ENCODE measurements at regions not wholly inside any gene's neighbourhood (a gene's known extent, or its start where the extent isn't known, plus 50 kb on each side); places are given as distances from the start of the nearest gene placed in this dataset.

DNA sequence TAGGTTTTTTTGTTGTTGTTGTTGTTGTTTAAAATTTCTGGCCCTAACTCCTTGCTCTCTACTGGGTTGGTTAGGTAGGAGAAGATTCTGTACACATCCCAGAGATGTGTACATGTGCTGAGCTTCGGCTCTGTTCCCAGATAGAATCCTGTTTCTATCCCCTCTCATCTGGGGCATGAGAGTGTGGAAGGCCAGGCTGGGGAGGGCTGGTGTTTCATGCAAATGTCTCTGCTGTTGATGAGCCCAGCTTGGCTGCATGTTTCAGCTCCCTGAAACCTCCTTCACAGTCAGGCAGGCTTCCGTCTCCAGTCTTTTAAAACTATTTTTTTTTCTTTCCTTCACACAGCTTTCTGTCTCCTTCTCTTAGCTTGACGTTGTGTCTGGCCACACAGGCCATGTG lies 526.9 kb upstream of the KLF4 start:
- no peak overlapping the region for H3K27ac Mint-ChIP-seq (ENCODE audit: unreplicated experiment)
- no peaks in the 10 kb centered on the region for H3K27me3 Mint-ChIP-seq (ENCODE audit: unreplicated experiment)
- no peak overlapping the region for H3K4me3 Mint-ChIP-seq (ENCODE audit: low read depth, unreplicated experiment)
- TF ChIP-seq, protein P1, sequence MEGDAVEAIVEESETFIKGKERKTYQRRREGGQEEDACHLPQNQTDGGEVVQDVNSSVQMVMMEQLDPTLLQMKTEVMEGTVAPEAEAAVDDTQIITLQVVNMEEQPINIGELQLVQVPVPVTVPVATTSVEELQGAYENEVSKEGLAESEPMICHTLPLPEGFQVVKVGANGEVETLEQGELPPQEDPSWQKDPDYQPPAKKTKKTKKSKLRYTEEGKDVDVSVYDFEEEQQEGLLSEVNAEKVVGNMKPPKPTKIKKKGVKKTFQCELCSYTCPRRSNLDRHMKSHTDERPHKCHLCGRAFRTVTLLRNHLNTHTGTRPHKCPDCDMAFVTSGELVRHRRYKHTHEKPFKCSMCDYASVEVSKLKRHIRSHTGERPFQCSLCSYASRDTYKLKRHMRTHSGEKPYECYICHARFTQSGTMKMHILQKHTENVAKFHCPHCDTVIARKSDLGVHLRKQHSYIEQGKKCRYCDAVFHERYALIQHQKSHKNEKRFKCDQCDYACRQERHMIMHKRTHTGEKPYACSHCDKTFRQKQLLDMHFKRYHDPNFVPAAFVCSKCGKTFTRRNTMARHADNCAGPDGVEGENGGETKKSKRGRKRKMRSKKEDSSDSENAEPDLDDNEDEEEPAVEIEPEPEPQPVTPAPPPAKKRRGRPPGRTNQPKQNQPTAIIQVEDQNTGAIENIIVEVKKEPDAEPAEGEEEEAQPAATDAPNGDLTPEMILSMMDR (IDR thresholded peaks at IDR 0.05; ENCODE audit: unreplicated experiment), result no peak
- H3K36me3 Mint-ChIP-seq (ENCODE audit: insufficient read depth, unreplicated experiment), result no peaks in the 10 kb centered on the region
- no TSS peak for BruUV-seq (replicated peaks)
- peaks cover 2% of the 10 kb centered on the region for H3K9me3 Mint-ChIP-seq (ENCODE audit: low read depth, unreplicated experiment)
- no peak for DNase-seq
- H3K4me1 Mint-ChIP-seq (ENCODE audit: low read depth, unreplicated experiment), result no peaks in the 10 kb centered on the region
- CTCF ChIA-PET, result interaction anchor here (0.7 kb wide), 1 partner anchor 44 kb away, joined by 3 read pairs; no protein-coding TSS in a partner anchor
- intact Hi-C loops (cut with micrococcal nuclease; ENCODE audit: unreplicated experiment), result no loop called here

DNA sequence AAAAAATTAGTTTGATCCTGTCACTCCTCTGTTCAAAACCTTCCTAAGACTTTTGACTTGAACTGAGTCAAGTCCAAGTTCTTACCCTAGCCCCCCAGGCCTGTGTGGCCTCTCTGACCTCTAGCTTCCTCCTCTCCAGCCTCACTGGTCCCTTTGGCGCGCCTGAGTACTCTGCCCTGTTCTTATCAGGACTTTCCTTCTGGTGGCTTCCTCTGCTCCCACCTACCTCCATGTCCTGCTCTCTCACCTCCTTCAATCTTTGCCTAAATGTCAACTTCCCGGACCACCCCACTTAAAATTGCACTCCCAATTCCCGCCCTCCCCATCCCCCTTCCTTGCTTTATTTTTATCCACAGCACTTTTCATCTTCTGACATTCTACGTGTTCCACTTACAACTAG lies 526.1 kb upstream of the KLF4 start:
- no peaks in the 10 kb centered on the region for H3K36me3 Mint-ChIP-seq (ENCODE audit: insufficient read depth, unreplicated experiment)
- TF ChIP-seq, protein P1 (IDR thresholded peaks at IDR 0.05; ENCODE audit: unreplicated experiment), result no peak
- BruUV-seq (replicated peaks), result no TSS peak
- no peaks in the 10 kb centered on the region for H3K4me1 Mint-ChIP-seq (ENCODE audit: low read depth, unreplicated experiment)
- no peak overlapping the region for H3K4me3 Mint-ChIP-seq (ENCODE audit: low read depth, unreplicated experiment)
- no peaks in the 10 kb centered on the region for H3K27me3 Mint-ChIP-seq (ENCODE audit: unreplicated experiment)
- peaks cover 2% of the 10 kb centered on the region for H3K9me3 Mint-ChIP-seq (ENCODE audit: low read depth, unreplicated experiment)
- intact Hi-C loops (cut with micrococcal nuclease; ENCODE audit: unreplicated experiment), result no loop called here
- CTCF ChIA-PET, result interaction anchor here (0.7 kb wide), 1 partner anchor 43 kb away, joined by 3 read pairs; no protein-coding TSS in a partner anchor
- H3K27ac Mint-ChIP-seq (ENCODE audit: unreplicated experiment), result no peak overlapping the region
- no peak for DNase-seq

DNA sequence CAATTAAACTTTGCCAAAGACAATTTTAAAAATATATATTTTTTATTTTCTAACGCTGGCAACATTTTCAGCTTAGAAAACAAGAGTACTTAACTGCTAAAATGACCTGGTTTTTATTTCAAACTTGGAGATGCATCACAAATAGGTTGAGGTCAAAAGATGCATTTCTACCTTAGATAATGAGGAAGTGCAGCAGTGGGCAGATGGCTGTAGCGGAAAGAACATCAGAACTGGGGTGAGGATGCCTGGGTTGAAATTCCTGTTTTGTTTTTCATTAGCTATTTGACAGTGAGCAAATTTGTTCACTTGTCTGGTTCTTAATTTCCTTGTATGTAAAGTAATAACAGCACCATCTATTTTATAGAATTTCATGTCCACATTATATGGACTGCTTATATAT lies 524.8 kb upstream of the KLF4 start:
- Mint-ChIP-seq H3K36me3 (ENCODE audit: insufficient read depth, unreplicated experiment) (no peaks in the 10 kb centered on the region), H3K4me3 (ENCODE audit: low read depth, unreplicated experiment) (no peak overlapping the region), H3K27me3 (ENCODE audit: unreplicated experiment) (no peaks in the 10 kb centered on the region), H3K4me1 (ENCODE audit: low read depth, unreplicated experiment) (no peaks in the 10 kb centered on the region), H3K9me3 (ENCODE audit: low read depth, unreplicated experiment) (peaks cover 2% of the 10 kb centered on the region), H3K27ac (ENCODE audit: unreplicated experiment) (no peak overlapping the region)
- TF ChIP-seq, protein P1 (IDR thresholded peaks at IDR 0.05; ENCODE audit: unreplicated experiment), result no peak
- BruUV-seq (replicated peaks), result no TSS peak
- intact Hi-C loops (cut with micrococcal nuclease; ENCODE audit: unreplicated experiment), result no loop called here
- no peak for DNase-seq
- CTCF ChIA-PET, result no interaction called here

DNA sequence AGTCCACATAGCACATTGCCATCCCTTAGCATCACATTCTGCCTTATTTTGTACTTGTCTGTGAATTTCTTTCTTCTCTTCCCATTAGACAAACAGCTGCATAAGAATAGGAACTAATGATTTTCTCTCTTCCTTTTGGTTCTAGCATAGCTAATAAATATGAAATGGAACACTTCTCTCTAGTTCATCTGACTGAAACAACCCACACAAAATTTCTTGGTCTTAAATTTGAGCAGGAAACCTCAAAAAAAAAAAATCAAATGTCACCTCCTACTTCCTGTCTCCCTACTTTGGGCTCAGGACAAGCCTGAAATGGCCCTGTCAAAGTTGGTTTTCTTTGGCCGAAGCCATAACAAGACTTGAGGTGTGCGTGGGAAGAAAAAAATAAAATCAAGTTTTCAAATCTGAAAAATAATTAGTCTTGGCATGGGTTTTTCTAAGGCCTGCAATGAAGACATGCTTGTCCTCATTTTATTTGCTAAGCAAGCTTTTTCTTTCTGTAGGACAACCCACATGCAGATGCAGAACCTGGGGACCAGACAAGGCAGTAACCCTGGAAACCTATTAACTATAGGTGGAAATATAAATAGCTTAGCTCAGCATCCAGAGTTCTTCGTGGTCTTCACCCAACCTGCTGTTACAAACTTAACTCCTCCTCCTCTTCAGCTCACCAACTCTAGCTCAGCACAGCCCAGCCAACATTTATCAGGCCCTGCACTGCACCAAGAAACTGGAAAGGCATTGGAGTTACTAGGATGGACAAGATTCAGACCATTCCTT lies 523.5 kb upstream of the KLF4 start:
- Mint-ChIP-seq H3K9me3 (ENCODE audit: low read depth, unreplicated experiment) (peaks cover 2% of the 10 kb centered on the region), H3K4me3 (ENCODE audit: low read depth, unreplicated experiment) (no peak overlapping the region), H3K27ac (ENCODE audit: unreplicated experiment) (no peak overlapping the region), H3K27me3 (ENCODE audit: unreplicated experiment) (no peaks in the 10 kb centered on the region), H3K36me3 (ENCODE audit: insufficient read depth, unreplicated experiment) (no peaks in the 10 kb centered on the region), H3K4me1 (ENCODE audit: low read depth, unreplicated experiment) (no peaks in the 10 kb centered on the region)
- DNase-seq, result no peak
- TF ChIP-seq, protein P1 (IDR thresholded peaks at IDR 0.05; ENCODE audit: unreplicated experiment), result no peak
- no TSS peak for BruUV-seq (replicated peaks)
- CTCF ChIA-PET, result no interaction called here
- intact Hi-C loops (cut with micrococcal nuclease; ENCODE audit: unreplicated experiment), result no loop called here
